Astrocyte (in vitro differentiated cells and primary cell): ENCODE measurements at regions not wholly inside any gene's neighbourhood (a gene's known extent, or its start where the extent isn't known, plus 50 kb on each side); places are given as distances from the start of the nearest gene placed in this dataset.

Source experiments
- DNase-seq: peaks from one replicate; pipeline ENCODE4 v3.0.0-alpha.2; 2010; ENCODE audit warnings: low read depth
- FAIRE-seq: peaks from 2 replicates; lab custom pipeline; 2011; peaks lifted over from hg19 to GRCh38; lab: Jason Lieb, UNC
- H2AFZ ChIP-seq: 2 replicates; pipeline ENCODE4 v1.6.0; 2012; ENCODE audit warnings: low read depth, low read length, inconsistent platforms
- H3K27ac ChIP-seq: 2 replicates; pipeline ENCODE4 v1.5.1; 2011; ENCODE audit warnings: low read depth, low read length, inconsistent platforms
- H3K27me3 ChIP-seq: 2 replicates; pipeline ENCODE4 v1.6.0; 2011; ENCODE audit warnings: low read length, inconsistent platforms; ENCODE audit not compliant: insufficient read depth
- H3K36me3 ChIP-seq: 2 replicates; pipeline ENCODE4 v1.5.1; 2011; ENCODE audit warnings: low read length, inconsistent platforms; ENCODE audit not compliant: insufficient read depth
- H3K4me1 ChIP-seq: 2 replicates; pipeline ENCODE4 v1.5.1; 2011; ENCODE audit warnings: low read length, inconsistent platforms; ENCODE audit not compliant: insufficient read depth
- H3K4me2 ChIP-seq: 2 replicates; pipeline ENCODE4 v1.6.0; 2012; ENCODE audit warnings: low read length, inconsistent platforms
- H3K4me3 ChIP-seq: 2 replicates; pipeline ENCODE4 v1.5.1; 2011; ENCODE audit warnings: low read depth, mild to moderate bottlenecking, low read length, inconsistent platforms; ENCODE audit not compliant: insufficient read depth
- H3K79me2 ChIP-seq: 2 replicates; pipeline ENCODE4 v1.6.0; 2012; ENCODE audit warnings: mild to moderate bottlenecking, low read length, inconsistent platforms; ENCODE audit not compliant: insufficient read depth
- H3K9ac ChIP-seq: 2 replicates; pipeline ENCODE4 v1.6.0; 2012; ENCODE audit warnings: mild to moderate bottlenecking, low read length, inconsistent platforms
- H3K9me3 ChIP-seq: 2 replicates; pipeline ENCODE4 v1.5.1; 2012; ENCODE audit warnings: low read depth, mild to moderate bottlenecking, low read length, inconsistent platforms; ENCODE audit not compliant: insufficient read depth
- H4K20me1 ChIP-seq: 2 replicates; pipeline ENCODE4 v1.6.0; 2012; ENCODE audit warnings: low read length, inconsistent platforms; ENCODE audit not compliant: insufficient read depth
- H3K27ac Mint-ChIP-seq: one replicate; pipeline ENCODE4 v1.8.0; 2021; ENCODE audit warnings: mild to moderate bottlenecking, mixed read lengths; ENCODE audit not compliant: unreplicated experiment
- H3K27me3 Mint-ChIP-seq: one replicate; pipeline ENCODE4 v1.8.0; 2021; ENCODE audit warnings: low read depth, mixed read lengths; ENCODE audit not compliant: unreplicated experiment
- H3K36me3 Mint-ChIP-seq: one replicate; pipeline ENCODE4 v1.8.0; 2021; ENCODE audit warnings: low read depth, mixed read lengths; ENCODE audit not compliant: unreplicated experiment
- H3K4me1 Mint-ChIP-seq: one replicate; pipeline ENCODE4 v1.8.0; 2021; ENCODE audit warnings: low read depth, mixed read lengths; ENCODE audit not compliant: unreplicated experiment
- H3K4me3 Mint-ChIP-seq: one replicate; pipeline ENCODE4 v1.8.0; 2021; ENCODE audit warnings: mild to moderate bottlenecking, moderate library complexity, mixed read lengths; ENCODE audit not compliant: unreplicated experiment
- H3K9me3 Mint-ChIP-seq: one replicate; pipeline ENCODE4 v1.8.0; 2021; ENCODE audit warnings: mild to moderate bottlenecking, mixed read lengths; ENCODE audit not compliant: unreplicated experiment
- CTCF ChIP-seq: IDR thresholded peaks from 2 replicates; pipeline ENCODE4 v1.5.1; 2011; ENCODE audit warnings: low read depth, mild to moderate bottlenecking, inconsistent platforms, low read length, moderate library complexity; ENCODE audit not compliant: insufficient read depth
- EZH2 ChIP-seq: IDR thresholded peaks from 2 replicates; pipeline ENCODE4 v1.6.1; 2012; ENCODE audit warnings: mild to moderate bottlenecking, low read length, inconsistent platforms; ENCODE audit not compliant: insufficient read depth

GRCh38 chr2:21535826-21536225 lies 412.1 kb downstream of the TDRD15 start:
- DNase-seq = no peak
- H4K20me1 ChIP-seq = no peaks in the 10 kb centered on the region
- FAIRE-seq = no peak
- Mint-ChIP-seq H3K4me1 (no peaks in the 10 kb centered on the region), H3K36me3 (no peaks in the 10 kb centered on the region), H3K4me3 (no peak overlapping the region), H3K27ac (no peak overlapping the region), H3K27me3 (no peaks in the 10 kb centered on the region), H3K9me3 (peaks cover 19% of the 10 kb centered on the region)
- no peak overlapping the region for H3K27ac ChIP-seq
- H3K79me2 ChIP-seq = no peaks in the 10 kb centered on the region
- H2AFZ ChIP-seq = no peak overlapping the region
- peaks cover 7% of the 10 kb centered on the region for H3K9me3 ChIP-seq
- H3K4me1 ChIP-seq = no peaks in the 10 kb centered on the region
- H3K9ac ChIP-seq = no peak overlapping the region
- no peaks in the 10 kb centered on the region for H3K36me3 ChIP-seq
- H3K27me3 ChIP-seq = no peaks in the 10 kb centered on the region
- TF ChIP-seq CTCF = no peak
- TF ChIP-seq EZH2 = no peak
- H3K4me3 ChIP-seq = no peak overlapping the region
- no peak overlapping the region for H3K4me2 ChIP-seq

GRCh38 chr2:21539685-21540084 lies 415.9 kb downstream of the TDRD15 start:
- Histone ChIP-seq H3K27ac (no peak overlapping the region), H3K4me3 (no peak overlapping the region), H3K4me2 (no peak overlapping the region), H3K36me3 (no peaks in the 10 kb centered on the region), H4K20me1 (no peaks in the 10 kb centered on the region), H3K27me3 (no peaks in the 10 kb centered on the region), H3K4me1 (no peaks in the 10 kb centered on the region), H3K79me2 (no peaks in the 10 kb centered on the region), H3K9me3 (peaks cover 7% of the 10 kb centered on the region), H2AFZ (no peak overlapping the region), H3K9ac (no peak overlapping the region)
- no peak for DNase-seq
- no peak for TF ChIP-seq EZH2
- Mint-ChIP-seq H3K9me3 (peaks cover 16% of the 10 kb centered on the region), H3K4me3 (no peak overlapping the region), H3K4me1 (no peaks in the 10 kb centered on the region), H3K27ac (no peak overlapping the region), H3K36me3 (no peaks in the 10 kb centered on the region), H3K27me3 (no peaks in the 10 kb centered on the region)
- no peak for FAIRE-seq

- no peaks in the 10 kb centered on the region for H3K36me3 Mint-ChIP-seq
- no peak overlapping the region for H3K27ac Mint-ChIP-seq
- no peak for FAIRE-seq
- Histone ChIP-seq H3K36me3 (no peaks in the 10 kb centered on the region), H3K4me3 (no peak overlapping the region), H3K79me2 (no peaks in the 10 kb centered on the region), H3K27me3 (no peaks in the 10 kb centered on the region), H3K9me3 (no peaks in the 10 kb centered on the region), H4K20me1 (no peaks in the 10 kb centered on the region), H3K4me2 (no peak overlapping the region), H3K27ac (no peak overlapping the region), H3K4me1 (no peaks in the 10 kb centered on the region), H3K9ac (no peak overlapping the region), H2AFZ (no peak overlapping the region)
- TF ChIP-seq EZH2 = no peak
- no peak for TF ChIP-seq CTCF
- H3K27me3 Mint-ChIP-seq = no peaks in the 10 kb centered on the region
- H3K4me1 Mint-ChIP-seq = no peaks in the 10 kb centered on the region
- no peaks in the 10 kb centered on the region for H3K9me3 Mint-ChIP-seq
- no peak for DNase-seq
- no peak overlapping the region for H3K4me3 Mint-ChIP-seq
Measured at GRCh38 chr2:21543630-21544029, 419.9 kb downstream of the TDRD15 start.
